ENCODE measurements at regions not wholly inside any gene's neighbourhood (a gene's known extent, or its start where the extent isn't known, plus 50 kb on each side); places are given as distances from the start of the nearest gene placed in this dataset.
"Not testable (repeated sequence)": the region's sequence is repeated elsewhere in the genome, so short reads cannot be mapped to it uniquely, and the experiment has no call there.

- TF ChIP-seq ZNF331 (CRISPR knock-in tag; IDR thresholded peaks at IDR 0.05; ENCODE audit: low read depth) (no peak), EZH2 (IDR thresholded peaks at IDR 0.05; ENCODE audit: low read depth, unreplicated experiment) (no peak), JUNB (IDR thresholded peaks at IDR 0.05; ENCODE audit: unreplicated experiment) (no peak)
Observed at GRCh38 chr1:157429601-157430240, 122.6 kb downstream of the FCRL5 start (continued).

DNA sequence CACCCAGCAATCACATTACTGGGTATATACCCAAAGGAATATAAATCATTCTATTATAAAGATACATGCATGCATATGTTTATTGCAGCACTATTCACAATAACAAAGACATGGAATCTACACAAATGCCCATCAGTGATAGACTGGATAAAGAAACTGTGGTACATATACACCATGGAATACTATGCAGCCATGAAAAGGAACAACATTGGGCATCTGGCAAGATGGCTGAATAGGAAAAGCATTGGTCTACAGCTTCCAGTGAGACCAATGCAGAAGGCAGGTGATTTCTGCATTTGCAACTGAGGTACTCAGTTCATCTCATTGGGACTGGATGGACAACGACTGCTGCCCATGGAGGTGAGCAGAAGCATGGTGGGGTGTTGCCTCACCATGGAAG is 128.6 kb downstream of the FCRL5 start:
- H3K27ac ChIP-seq (ENCODE audit: low read depth); DNase-seq (ENCODE audit: low spot score); H3K36me3 Mint-ChIP-seq (ENCODE audit: low read depth); H2AFZ ChIP-seq; ATAC-seq; H3K27me3 Mint-ChIP-seq (ENCODE audit: insufficient read depth, low read depth, poor library complexity); H3K36me3 ChIP-seq (ENCODE audit: insufficient read depth); H3K4me1 ChIP-seq (ENCODE audit: insufficient read depth); H3K9me3 Mint-ChIP-seq; H3K27ac Mint-ChIP-seq; H3F3A ChIP-seq (replicated peaks; ENCODE audit: low read depth); H4K20me1 ChIP-seq (replicated peaks; ENCODE audit: insufficient read depth); H3K4me3 ChIP-seq; H3K79me2 ChIP-seq (replicated peaks; ENCODE audit: insufficient read depth); H3K4me1 Mint-ChIP-seq; H3K27me3 ChIP-seq (ENCODE audit: insufficient read depth); H3K9me2 ChIP-seq (ENCODE audit: insufficient read depth); H3K4me2 ChIP-seq; H3K4me3 Mint-ChIP-seq: not testable (repeated sequence)

- Histone ChIP-seq H4K20me1 (replicated peaks; ENCODE audit: insufficient read depth) (no peaks in the 10 kb centered on the region), H3F3A (replicated peaks; ENCODE audit: low read depth) (no peaks in the 10 kb centered on the region), H3K4me1 (ENCODE audit: insufficient read depth) (no peaks in the 10 kb centered on the region), H3K27me3 (ENCODE audit: insufficient read depth) (no peaks in the 10 kb centered on the region), H3K4me2 (no peak overlapping the region), H3K9me2 (ENCODE audit: insufficient read depth) (peaks cover 8% of the 10 kb centered on the region), H2AFZ (no peak overlapping the region), H3K79me2 (replicated peaks; ENCODE audit: insufficient read depth) (no peaks in the 10 kb centered on the region), H3K36me3 (ENCODE audit: insufficient read depth) (no peaks in the 10 kb centered on the region), H3K27ac (ENCODE audit: low read depth) (no peak overlapping the region), H3K4me3 (no peak overlapping the region)
- DNase-seq (ENCODE audit: low spot score) (no peak), ATAC-seq (no peak)
- H3K27me3 Mint-ChIP-seq (ENCODE audit: insufficient read depth, low read depth, poor library complexity): peaks cover 5% of the 10 kb centered on the region
- no peaks in the 10 kb centered on the region; the same call in 2 of the 3 replicates for H3K4me1 Mint-ChIP-seq
- no peak overlapping the region for H3K27ac Mint-ChIP-seq
- no peaks in the 10 kb centered on the region for H3K36me3 Mint-ChIP-seq (ENCODE audit: low read depth)
- H3K9me3 Mint-ChIP-seq: no peaks in the 10 kb centered on the region
- no peak overlapping the region for H3K4me3 Mint-ChIP-seq
- TF ChIP-seq NANOG (IDR thresholded peaks at IDR 0.05; ENCODE audit: borderline replicate concordance) (no peak), REST (IDR thresholded peaks at IDR 0.05; ENCODE audit: unreplicated experiment) (no peak), STAT1 (IDR thresholded peaks at IDR 0.05; ENCODE audit: unreplicated experiment) (no peak), CTCF (conservative IDR thresholded peaks at IDR 0.05; ENCODE audit: low read depth in 2 of 2) (no peak), POLR2AphosphoS5 (IDR thresholded peaks at IDR 0.05; ENCODE audit: low read depth) (no peak)
Observed at GRCh38 chr1:157419845-157420542, 132.3 kb downstream of the FCRL5 start.
